LNCAP (cell line): ENCODE measurements at regions not wholly inside any gene's neighbourhood (a gene's known extent, or its start where the extent isn't known, plus 50 kb on each side); places are given as distances from the start of the nearest gene placed in this dataset.

Experiments
- CTCF ChIP-seq: fragments of 450-650 bp; IDR thresholded peaks from 2 replicates; pipeline ENCODE4 v1.5.1; 2017; ENCODE audit warnings: mild to moderate bottlenecking

- TF ChIP-seq CTCF, result no peak
These were observed 408.0 kb downstream of the RWDD3 start for GRCh38 chr1:95642035-95642434.

GRCh38 chr1:95643071-95643470 is 409.1 kb downstream of the RWDD3 start:
- TF ChIP-seq CTCF, result no peak

DNA sequence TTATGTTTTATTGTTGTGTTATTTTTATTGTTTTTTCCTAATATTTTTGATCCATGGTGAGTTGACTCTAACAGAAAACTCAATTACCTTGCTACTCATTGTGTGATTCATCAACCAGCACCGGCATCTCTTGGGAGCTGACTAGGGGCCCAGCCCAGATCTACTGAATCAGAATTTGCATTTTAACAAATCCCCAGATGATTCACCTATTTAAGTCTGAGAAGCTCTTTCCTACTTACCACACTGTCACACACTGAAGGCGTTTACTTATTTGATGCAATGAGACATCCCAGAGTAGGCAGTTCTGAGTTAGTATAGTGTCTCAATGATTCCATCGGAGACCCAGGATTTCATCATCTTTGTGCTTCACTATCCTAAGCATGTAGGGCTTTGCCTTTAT is 416.6 kb downstream of the RWDD3 start:
- TF ChIP-seq CTCF, result no peak

DNA sequence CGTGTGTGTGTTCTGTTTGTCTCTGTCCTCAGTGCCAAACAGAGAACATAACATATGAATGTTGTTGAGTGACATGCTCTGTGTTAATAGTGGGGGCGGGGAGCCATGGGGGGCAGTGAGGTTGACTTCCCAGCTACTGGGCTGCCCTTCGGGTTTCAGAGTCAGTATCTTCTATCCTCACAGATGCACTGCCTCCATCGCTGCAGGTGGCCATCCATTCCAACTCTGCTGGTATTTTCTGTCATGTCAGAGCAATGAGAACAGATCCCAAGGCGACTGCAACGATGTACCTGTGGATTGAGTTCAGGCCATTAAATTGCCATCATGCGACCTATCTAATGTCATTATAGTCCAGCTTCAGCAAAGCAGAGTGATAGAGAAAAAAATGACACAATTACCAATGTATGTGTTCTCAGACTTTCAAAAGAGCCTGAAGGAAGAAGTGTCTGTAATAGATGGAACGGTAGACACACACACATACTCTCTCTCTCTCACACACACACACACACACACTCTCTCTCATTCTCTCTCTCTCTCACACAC is 418.5 kb downstream of the RWDD3 start:
- TF ChIP-seq CTCF, result no peak

- no peak for TF ChIP-seq CTCF
These were observed 419.6 kb downstream of the RWDD3 start for GRCh38 chr1:95653618-95654017.

GRCh38 chr1:95655321-95656020 is 421.5 kb downstream of the RWDD3 start:
- no peak for TF ChIP-seq CTCF

GRCh38 chr1:95657248-95657647 is 423.2 kb downstream of the RWDD3 start:
- no peak for TF ChIP-seq CTCF

- no peak for TF ChIP-seq CTCF
These were observed 425.2 kb downstream of the RWDD3 start for GRCh38 chr1:95659166-95659565.
